ENCODE measurements at regions not wholly inside any gene's neighbourhood (a gene's known extent, or its start where the extent isn't known, plus 50 kb on each side); places are given as distances from the start of the nearest gene placed in this dataset.

GRCh38 chr18:40258311-40258710 is 1696.7 kb upstream of the PIK3C3 start:
- TF ChIP-seq CTCF (IDR thresholded peaks at IDR 0.05; ENCODE audit: insufficient read depth, low read depth, low read length) (no peak), EZH2 (IDR thresholded peaks at IDR 0.05; ENCODE audit: insufficient read depth, low read length) (no peak)
